Right lobe of liver (tissue), 4 donors: ENCODE measurements at regions not wholly inside any gene's neighbourhood (a gene's known extent, or its start where the extent isn't known, plus 50 kb on each side); places are given as distances from the start of the nearest gene placed in this dataset.
"Not testable (repeated sequence)": the region's sequence is repeated elsewhere in the genome, so short reads cannot be mapped to it uniquely, and the experiment has no call there.

Experiments
- CTCF ChIP-seq, 4 donors: fragments of 200-600 bp in 3 of 4; fragments of 450-650 bp in 1 of 4; IDR thresholded peaks; one replicate each; pipeline versions ENCODE4 v1.5.1 to v1.8.0; 2016 to 2022; ENCODE audit warnings: antibody characterized with exemption in 4 of 4, mild to moderate bottlenecking in 2 of 4
- POLR2A ChIP-seq: fragments of 450-650 bp; IDR thresholded peaks from one replicate; pipeline ENCODE4 v1.6.1; 2017; ENCODE audit warnings: antibody characterized with exemption, mild to moderate bottlenecking
- donor health status: DM: no; HTN: no; CAD: no.
- donor health status: DM: no; HTN: no; CAD: no.
- donor health status: DM: no; HTN: yes; CAD: no.

GRCh38 chr15:20282491-20282943 is 259.1 kb downstream of the GOLGA6L6 start:
- not testable (repeated sequence) for TF ChIP-seq CTCF (IDR thresholded peaks at IDR 0.05); POLR2A
